OCI-LY3 (cell line): ENCODE measurements at regions not wholly inside any gene's neighbourhood (a gene's known extent, or its start where the extent isn't known, plus 50 kb on each side); places are given as distances from the start of the nearest gene placed in this dataset.

Experiments used
- CTCF ChIP-seq: fragments of 200-600, 300-600 bp; sonication (generic); IDR thresholded peaks from 2 replicates; pipeline ENCODE4 v1.5.1; 2014; ENCODE audit warnings: antibody characterized with exemption, low read length, low read depth
- EZH2phosphoT487 ChIP-seq: fragments of 200-600 bp; shearing (Covaris generic); IDR thresholded peaks from 2 replicates; pipeline ENCODE4 v1.6.1; 2018; ENCODE audit warnings: antibody characterized with exemption, mixed run types, low read depth

GRCh38 chr2:235366807-235367206 lies 127.0 kb upstream of the AGAP1 start:
- no peak for TF ChIP-seq EZH2phosphoT487
- TF ChIP-seq CTCF = no peak
